Left lung (tissue), 4 donors: ENCODE measurements at regions not wholly inside any gene's neighbourhood (a gene's known extent, or its start where the extent isn't known, plus 50 kb on each side); places are given as distances from the start of the nearest gene placed in this dataset.
A peak's percentile ranks its signal among the peaks of the same experiment; 100 is the strongest.

Source experiments
- ATAC-seq: fragments of 200-7000 bp; cut with Tn5 transposase; one replicate; pipeline ENCODE4 v1.9.1; 2020; ENCODE audit warnings: moderate library complexity
- DNase-seq, 4 donors: peaks; one replicate each; pipeline ENCODE4 v3.0.0-alpha.2; 2013 to 2020
- H3K27ac ChIP-seq, 2 donors: fragments of 200-600 bp; sonication (generic) in 1 of 2; one replicate each; pipeline versions ENCODE4 v1.5.0 to v1.8.0; 2020 to 2021
- H3K27me3 ChIP-seq, 2 donors: fragments of 200-600 bp; sonication (generic) in 1 of 2; one replicate each; pipeline versions ENCODE4 v1.5.0 to v1.8.0; 2020 to 2021
- H3K36me3 ChIP-seq, 2 donors: fragments of 200-600 bp; sonication (generic) in 1 of 2; one replicate each; pipeline versions ENCODE4 v1.5.0 to v1.8.0; 2020 to 2021
- H3K4me1 ChIP-seq, 2 donors: fragments of 200-600 bp; one replicate each; pipeline ENCODE4 v1.8.0; 2021
- H3K4me3 ChIP-seq, 2 donors: fragments of 200-600 bp; sonication (generic) in 1 of 2; one replicate each; pipeline versions ENCODE4 v1.5.0 to v1.8.0; 2020 to 2021; ENCODE audit warnings: mild to moderate bottlenecking in 1 of 2
- H3K9me3 ChIP-seq, 2 donors: fragments of 200-600 bp; sonication (generic) in 1 of 2; one replicate each; pipeline versions ENCODE4 v1.5.0 to v1.8.0; 2020 to 2021
- CTCF ChIP-seq, 2 donors: fragments of 200-600 bp; sonication (generic) in 1 of 2; IDR thresholded peaks; one replicate each; pipeline versions ENCODE4 v1.5.0 to v1.8.0; 2021; ENCODE audit warnings: antibody characterized with exemption in 2 of 2
- intact Hi-C, 2 donors: fragments of 100-400 bp; cut with DNase I; formaldehyde crosslinking; loops; one replicate each; pipeline versions ENCODE4 v1.11.2 to v1.14.2; 2022
- donor health status: DM: no; HTN: yes; CAD: no.
- donor health status: DM: no; HTN: no; CAD: no.

DNA sequence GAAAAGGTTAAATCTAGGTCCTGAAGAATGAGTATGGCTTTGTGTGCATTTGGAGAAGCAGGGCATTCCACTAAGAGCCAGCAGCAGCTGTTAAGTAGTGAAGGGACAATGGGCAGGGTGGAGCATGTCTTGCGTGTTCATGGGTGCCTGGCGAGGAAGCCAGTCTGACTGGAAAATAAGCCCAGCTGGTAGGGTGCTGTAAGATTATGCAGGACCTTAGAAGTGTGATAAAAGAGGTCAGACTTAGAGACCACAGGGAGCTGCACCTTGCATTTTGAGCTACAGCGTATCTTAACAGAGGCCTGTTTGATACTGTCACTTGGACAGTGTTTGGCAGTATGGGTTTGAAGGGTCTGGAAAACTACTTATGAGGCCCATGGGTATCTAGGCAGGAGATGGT, 131.7 kb upstream of the ELL2 start:
- TF ChIP-seq CTCF (IDR thresholded peaks at IDR 0.05) = no peak
- DNase-seq (no peak), ATAC-seq (peak; percentile 43)
- peaks cover 6 to 10% of the 10 kb centered on the region in 2 donors for H3K4me1 ChIP-seq
- H3K27me3 ChIP-seq = no peaks in the 10 kb centered on the region
- H3K27ac ChIP-seq = peak overlapping the region in 1 of 2 donors; percentile 34
- H3K36me3 ChIP-seq = no peaks in the 10 kb centered on the region
- intact Hi-C loops = no loop called here
- H3K4me3 ChIP-seq = no peak overlapping the region
- H3K9me3 ChIP-seq = no peaks in the 10 kb centered on the region

GRCh38 chr5:96091874-96092273, 130.2 kb upstream of the ELL2 start:
- DNase-seq = no peak
- TF ChIP-seq CTCF (IDR thresholded peaks at IDR 0.05) = no peak
- ATAC-seq = no peak
- Histone ChIP-seq H3K27me3 (no peaks in the 10 kb centered on the region), H3K9me3 (no peaks in the 10 kb centered on the region), H3K4me1 (peaks cover 6 to 10% of the 10 kb centered on the region in 2 donors), H3K4me3 (no peak overlapping the region), H3K36me3 (no peaks in the 10 kb centered on the region), H3K27ac (no peak overlapping the region)
- intact Hi-C loops = no loop called here

- DNase-seq (no peak), ATAC-seq (no peak)
- peaks cover 6 to 11% of the 10 kb centered on the region in 2 donors for H3K4me1 ChIP-seq
- TF ChIP-seq CTCF (IDR thresholded peaks at IDR 0.05) = no peak
- no peak overlapping the region for H3K27ac ChIP-seq
- intact Hi-C loops = no loop called here
- H3K4me3 ChIP-seq = no peak overlapping the region
- no peaks in the 10 kb centered on the region for H3K9me3 ChIP-seq
- H3K27me3 ChIP-seq = no peaks in the 10 kb centered on the region
- no peaks in the 10 kb centered on the region for H3K36me3 ChIP-seq
Measured at GRCh38 chr5:96090215-96090614, 128.6 kb upstream of the ELL2 start.

GRCh38 chr5:96088706-96089498, 127.3 kb upstream of the ELL2 start:
- H3K36me3 ChIP-seq = no peaks in the 10 kb centered on the region
- intact Hi-C loops = no loop called here
- ATAC-seq (no peak), DNase-seq (no peak)
- H3K27ac ChIP-seq = no peak overlapping the region
- H3K4me1 ChIP-seq = peaks cover 0 to 8% of the 10 kb centered on the region in 2 donors
- H3K9me3 ChIP-seq = no peaks in the 10 kb centered on the region
- TF ChIP-seq CTCF (IDR thresholded peaks at IDR 0.05) = no peak
- no peaks in the 10 kb centered on the region for H3K27me3 ChIP-seq
- no peak overlapping the region for H3K4me3 ChIP-seq

DNA sequence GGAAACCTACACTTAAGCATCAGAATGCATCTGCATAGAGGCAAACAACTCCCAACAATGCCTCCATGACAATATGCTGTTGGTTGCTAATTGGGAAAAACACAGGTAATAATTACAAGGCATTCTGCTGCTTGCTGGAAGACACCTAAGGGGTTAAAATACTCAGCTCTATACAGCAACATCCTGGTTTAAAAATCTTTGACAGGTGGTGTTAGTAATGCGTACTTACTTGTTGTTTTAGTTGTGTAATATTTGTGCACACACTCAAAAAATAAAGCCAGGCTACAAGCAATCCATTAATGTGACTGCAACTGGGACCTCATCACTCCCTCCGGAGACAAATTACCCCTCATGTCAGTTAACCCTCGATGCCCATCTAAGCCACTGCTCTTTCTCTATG, 126.3 kb upstream of the ELL2 start:
- TF ChIP-seq CTCF (IDR thresholded peaks at IDR 0.05) = no peak
- Histone ChIP-seq H3K4me3 (no peak overlapping the region), H3K9me3 (no peaks in the 10 kb centered on the region), H3K27me3 (no peaks in the 10 kb centered on the region), H3K27ac (no peak overlapping the region), H3K36me3 (no peaks in the 10 kb centered on the region), H3K4me1 (peaks cover 0 to 8% of the 10 kb centered on the region in 2 donors)
- ATAC-seq (no peak), DNase-seq (no peak)
- intact Hi-C loops = no loop called here
